Ascending aorta (tissue), 2 donors: ENCODE measurements at regions not wholly inside any gene's neighbourhood (a gene's known extent, or its start where the extent isn't known, plus 50 kb on each side); places are given as distances from the start of the nearest gene placed in this dataset.

ENCODE experiments used
- DNase-seq, 2 donors: peaks; one replicate each; pipeline ENCODE4 v3.0.0-alpha.2; 2019; ENCODE audit warnings: low spot score in 2 of 2
- H3K27ac ChIP-seq, 2 donors: fragments of 200-600 bp; sonication (generic); one replicate each; pipeline ENCODE4 v1.5.1; 2016 to 2017; ENCODE audit warnings: mild to moderate bottlenecking in 1 of 2
- H3K27me3 ChIP-seq: fragments of 200-600 bp; sonication (generic); one replicate; pipeline ENCODE4 v1.5.1; 2017
- H3K36me3 ChIP-seq, 2 donors: fragments of 200-600 bp; sonication (generic); one replicate each; pipeline ENCODE4 v1.5.1; 2016
- H3K4me1 ChIP-seq, 2 donors: fragments of 200-600 bp; sonication (generic); one replicate each; pipeline ENCODE4 v1.5.1; 2016 to 2017; ENCODE audit warnings: mild to moderate bottlenecking in 1 of 2
- H3K4me3 ChIP-seq, 2 donors: fragments of 200-600 bp; sonication (generic); one replicate each; pipeline ENCODE4 v1.5.1; 2016 to 2017; ENCODE audit warnings: mild to moderate bottlenecking in 1 of 2
- H3K9me3 ChIP-seq, 2 donors: fragments of 200-600 bp; sonication (generic); one replicate each; pipeline ENCODE4 v1.5.1; 2016
- CTCF ChIP-seq, 3 experiments: fragments of 200-600 bp in 2 of 3; fragments of 450-650 bp in 1 of 3; sonication (generic) in 2 of 3; IDR thresholded peaks; one replicate each; pipeline ENCODE4 v1.5.1; 2016 to 2019; ENCODE audit warnings: antibody characterized with exemption in 3 of 3, mild to moderate bottlenecking in 1 of 3, moderate library complexity in 1 of 3
- intact Hi-C: fragments of 100-400 bp; cut with DNase I; formaldehyde crosslinking; loops from one replicate; pipeline ENCODE4 v1.15.1; 2023

GRCh38 chr20:40738976-40739375 is 49.9 kb upstream of the MAFB start:
- intact Hi-C loops = no loop called here
- DNase-seq = no peak
- Histone ChIP-seq H3K4me3 (no peak overlapping the region), H3K9me3 (no peaks in the 10 kb centered on the region), H3K36me3 (no peaks in the 10 kb centered on the region), H3K4me1 (no peaks in the 10 kb centered on the region), H3K27me3 (no peaks in the 10 kb centered on the region), H3K27ac (no peak overlapping the region)
- TF ChIP-seq CTCF (IDR thresholded peaks at IDR 0.05) = no peak

GRCh38 chr20:40739841-40740240 is 50.8 kb upstream of the MAFB start:
- intact Hi-C loops = no loop called here

GRCh38 chr20:40741507-40742106 is 52.6 kb upstream of the MAFB start:
- no peak overlapping the region for H3K27ac ChIP-seq
- no peaks in the 10 kb centered on the region for H3K27me3 ChIP-seq
- H3K9me3 ChIP-seq = no peaks in the 10 kb centered on the region
- DNase-seq = no peak
- H3K36me3 ChIP-seq = no peaks in the 10 kb centered on the region
- H3K4me3 ChIP-seq = no peak overlapping the region
- H3K4me1 ChIP-seq = no peaks in the 10 kb centered on the region
- intact Hi-C loops = loop anchor here (1.0 kb wide), 2 partner anchors 205 to 222 kb away; no protein-coding TSS in a partner anchor
- TF ChIP-seq CTCF (IDR thresholded peaks at IDR 0.05) = peak in 2 of 3 experiments; percentile 35 to 62

More at GRCh38 chr20:40739841-40740240, 50.8 kb upstream of the MAFB start:
- no peaks in the 10 kb centered on the region for H3K36me3 ChIP-seq
- no peak overlapping the region for H3K27ac ChIP-seq
- TF ChIP-seq CTCF (IDR thresholded peaks at IDR 0.05) = no peak
- DNase-seq = no peak
- no peaks in the 10 kb centered on the region for H3K27me3 ChIP-seq
- no peaks in the 10 kb centered on the region for H3K9me3 ChIP-seq
- no peak overlapping the region for H3K4me3 ChIP-seq
- no peaks in the 10 kb centered on the region for H3K4me1 ChIP-seq

- no peak overlapping the region for H3K27ac ChIP-seq
- intact Hi-C loops = no loop called here
- no peak for DNase-seq
- no peak overlapping the region for H3K4me3 ChIP-seq
- no peaks in the 10 kb centered on the region for H3K4me1 ChIP-seq
- no peaks in the 10 kb centered on the region for H3K36me3 ChIP-seq
- no peak for TF ChIP-seq CTCF (IDR thresholded peaks at IDR 0.05)
- no peaks in the 10 kb centered on the region for H3K27me3 ChIP-seq
- H3K9me3 ChIP-seq = no peaks in the 10 kb centered on the region
These were observed 54.2 kb upstream of the MAFB start for GRCh38 chr20:40743141-40743775.

GRCh38 chr20:40744072-40744817 is 55.2 kb upstream of the MAFB start:
- no peaks in the 10 kb centered on the region for H3K4me1 ChIP-seq
- intact Hi-C loops = no loop called here
- TF ChIP-seq CTCF (IDR thresholded peaks at IDR 0.05) = no peak
- no peak overlapping the region for H3K27ac ChIP-seq
- H3K27me3 ChIP-seq = no peaks in the 10 kb centered on the region
- H3K36me3 ChIP-seq = no peaks in the 10 kb centered on the region
- no peaks in the 10 kb centered on the region for H3K9me3 ChIP-seq
- DNase-seq = no peak
- no peak overlapping the region for H3K4me3 ChIP-seq
